Loucy (cell line): ENCODE measurements at regions not wholly inside any gene's neighbourhood (a gene's known extent, or its start where the extent isn't known, plus 50 kb on each side); places are given as distances from the start of the nearest gene placed in this dataset.

Experiments used
- EZH2phosphoT487 ChIP-seq: fragments of 200-600 bp; IDR thresholded peaks from 2 replicates; pipeline ENCODE4 v1.6.1; 2018; ENCODE audit warnings: antibody characterized with exemption, mild to moderate bottlenecking, moderate library complexity, borderline replicate concordance
- TF ChIP-seq, protein P1 (sequence below): fragments of 200-600 bp; sonication (generic); conservative IDR thresholded peaks from 2 replicates; pipeline ENCODE4 v1.5.1; 2014; ENCODE audit warnings: mild to moderate bottlenecking, antibody characterized with exemption, low read length

DNA sequence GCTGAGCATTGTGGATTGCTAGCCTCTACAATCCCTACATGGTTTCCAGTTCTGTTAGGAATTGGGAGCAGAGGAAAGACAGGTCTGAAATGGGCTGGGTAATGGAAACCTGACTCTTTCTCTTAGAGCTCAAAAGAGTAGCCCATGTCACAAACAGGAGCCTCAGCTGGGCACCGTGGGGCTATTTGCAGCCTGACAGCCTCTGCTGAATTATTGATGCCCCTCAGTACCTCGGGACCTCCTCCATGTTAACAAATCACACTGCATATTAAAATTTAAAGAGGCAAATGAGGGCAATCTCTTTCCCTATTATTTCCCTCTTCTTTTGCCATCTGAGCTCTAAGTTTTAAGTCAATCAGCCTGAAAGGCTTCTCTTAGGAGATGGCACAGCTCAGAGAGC, 157.1 kb downstream of the TSEN15 start:
- TF ChIP-seq, protein P1, sequence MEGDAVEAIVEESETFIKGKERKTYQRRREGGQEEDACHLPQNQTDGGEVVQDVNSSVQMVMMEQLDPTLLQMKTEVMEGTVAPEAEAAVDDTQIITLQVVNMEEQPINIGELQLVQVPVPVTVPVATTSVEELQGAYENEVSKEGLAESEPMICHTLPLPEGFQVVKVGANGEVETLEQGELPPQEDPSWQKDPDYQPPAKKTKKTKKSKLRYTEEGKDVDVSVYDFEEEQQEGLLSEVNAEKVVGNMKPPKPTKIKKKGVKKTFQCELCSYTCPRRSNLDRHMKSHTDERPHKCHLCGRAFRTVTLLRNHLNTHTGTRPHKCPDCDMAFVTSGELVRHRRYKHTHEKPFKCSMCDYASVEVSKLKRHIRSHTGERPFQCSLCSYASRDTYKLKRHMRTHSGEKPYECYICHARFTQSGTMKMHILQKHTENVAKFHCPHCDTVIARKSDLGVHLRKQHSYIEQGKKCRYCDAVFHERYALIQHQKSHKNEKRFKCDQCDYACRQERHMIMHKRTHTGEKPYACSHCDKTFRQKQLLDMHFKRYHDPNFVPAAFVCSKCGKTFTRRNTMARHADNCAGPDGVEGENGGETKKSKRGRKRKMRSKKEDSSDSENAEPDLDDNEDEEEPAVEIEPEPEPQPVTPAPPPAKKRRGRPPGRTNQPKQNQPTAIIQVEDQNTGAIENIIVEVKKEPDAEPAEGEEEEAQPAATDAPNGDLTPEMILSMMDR: no peak
- no peak for TF ChIP-seq EZH2phosphoT487
